EH (cell line): ENCODE measurements at regions not wholly inside any gene's neighbourhood (a gene's known extent, or its start where the extent isn't known, plus 50 kb on each side); places are given as distances from the start of the nearest gene placed in this dataset.

ENCODE experiments used
- DNase-seq: peaks from one replicate; pipeline ENCODE4 v3.0.0-alpha.2; 2015; ENCODE audit warnings: low read depth

- DNase-seq, result no peak
Measured at GRCh38 chr15:94912760-94913159, 681.4 kb downstream of the MCTP2 start.

- DNase-seq, result no peak
Measured at GRCh38 chr15:94917068-94917467, 685.7 kb downstream of the MCTP2 start.

- DNase-seq, result no peak
Measured at GRCh38 chr15:94921936-94922335, 690.6 kb downstream of the MCTP2 start.

- no peak for DNase-seq
Measured at GRCh38 chr15:94924057-94924456, 692.7 kb downstream of the MCTP2 start.

GRCh38 chr15:94924971-94925598, 693.7 kb downstream of the MCTP2 start:
- no peak for DNase-seq

- DNase-seq, result no peak
Measured at GRCh38 chr15:94925680-94926079, 694.3 kb downstream of the MCTP2 start.

GRCh38 chr15:94927003-94927402, 695.6 kb downstream of the MCTP2 start:
- DNase-seq, result no peak

GRCh38 chr15:94929282-94929681, 697.9 kb downstream of the MCTP2 start:
- DNase-seq, result no peak

GRCh38 chr15:94930441-94930840, 699.1 kb downstream of the MCTP2 start:
- DNase-seq, result no peak

- no peak for DNase-seq
Measured at GRCh38 chr15:94930960-94931359, 699.6 kb downstream of the MCTP2 start.

- no peak for DNase-seq
Measured at GRCh38 chr15:94934440-94934839, 703.1 kb downstream of the MCTP2 start.

GRCh38 chr15:94937242-94937641, 705.9 kb downstream of the MCTP2 start:
- no peak for DNase-seq

GRCh38 chr15:94943888-94944287, 712.5 kb downstream of the MCTP2 start:
- DNase-seq, result no peak

GRCh38 chr15:94951538-94951937, 720.2 kb downstream of the MCTP2 start:
- DNase-seq, result no peak

GRCh38 chr15:94963953-94964352, 732.6 kb downstream of the MCTP2 start:
- no peak for DNase-seq

- no peak for DNase-seq
Measured at GRCh38 chr15:94965593-94965992, 734.2 kb downstream of the MCTP2 start.

GRCh38 chr15:94968133-94968532, 736.8 kb downstream of the MCTP2 start:
- DNase-seq, result no peak

- no peak for DNase-seq
Measured at GRCh38 chr15:94970096-94970495, 738.7 kb downstream of the MCTP2 start.

GRCh38 chr15:94970802-94971201, 739.4 kb downstream of the MCTP2 start:
- DNase-seq, result no peak

- DNase-seq, result no peak
Measured at GRCh38 chr15:94972314-94972713, 741.0 kb downstream of the MCTP2 start.

GRCh38 chr15:94987085-94987484, 755.7 kb downstream of the MCTP2 start:
- no peak for DNase-seq

GRCh38 chr15:94991718-94992117, 760.4 kb downstream of the MCTP2 start:
- DNase-seq, result no peak

GRCh38 chr15:95009635-95010034, 778.3 kb downstream of the MCTP2 start:
- DNase-seq, result no peak

- no peak for DNase-seq
Measured at GRCh38 chr15:95013381-95013780, 782.0 kb downstream of the MCTP2 start.
